Heart left ventricle (tissue), 13 donors: ENCODE measurements at regions not wholly inside any gene's neighbourhood (a gene's known extent, or its start where the extent isn't known, plus 50 kb on each side); places are given as distances from the start of the nearest gene placed in this dataset.

Source experiments
- CTCF ChIP-seq, 12 donors: fragments of 200-600 bp; sonication (generic) in 4 of 12; IDR thresholded peaks; one replicate each; pipeline versions ENCODE4 v1.5.0 to v1.8.0; 2018 to 2022; ENCODE audit warnings: antibody characterized with exemption in 12 of 12, mild to moderate bottlenecking in 5 of 12
- POLR2A ChIP-seq, 2 donors: fragments of 450-650 bp; IDR thresholded peaks; one replicate each; pipeline ENCODE4 v1.6.1; 2017; ENCODE audit warnings: antibody characterized with exemption in 2 of 2, mild to moderate bottlenecking in 2 of 2, moderate library complexity in 2 of 2
- donor health status: ischemic (EF 13 %, LVEDD 7.1; RV severe dilation, severe dysfunction).
- donor health status: DM: no; HTN: yes; CAD: no.
- donor health status: DM: no; HTN: no; CAD: no.
- donor health status: ischemic (EF 25% LVEDD 6.9; RV normal size, moderate dysfunction).
- donor health status: ischemic (EF 25% LVEDD 5.7; RV mildly dilated, moderate dysfunction).
- donor health status: ischemic (EF 35%, LVEDD 5.7; RV mildly dilated, moderate dysfunction).
- donor health status: nonischemic (EF 11% LVEDD 7.7; RV severe dilation, severe dysfunction).
- donor health status: DM: yes; HTN: yes; CAD: no.
- donor health status: PGD.
- donor health status: ischemic (EF 29% LVEDD 5.4; RV normal size, mild dysfunction).
- donor health status: nonischemic (EF 23%, LVEDD 6.1; RV moderate dilation, normal function).

DNA sequence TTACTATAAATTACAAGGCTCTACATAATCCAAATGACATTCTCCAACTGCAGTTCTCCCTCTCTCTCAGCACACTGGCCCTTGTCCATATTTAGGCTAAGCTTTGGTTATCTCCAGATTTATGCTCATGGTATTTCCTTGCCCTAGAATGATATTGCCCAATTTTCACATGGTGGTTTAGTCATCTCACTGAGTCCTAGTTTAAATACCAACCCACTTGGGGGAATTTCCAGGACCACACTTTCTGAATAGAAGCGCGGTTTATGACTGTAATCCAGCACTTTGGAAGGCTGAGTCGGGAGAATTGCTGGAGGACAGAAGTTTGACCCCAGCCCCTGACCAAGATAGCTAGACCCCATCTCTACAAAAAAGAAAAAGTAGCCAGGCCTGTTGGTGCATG lies 280.1 kb upstream of the MON1B start:
- TF ChIP-seq CTCF (IDR thresholded peaks at IDR 0.05) (no peak), POLR2A (IDR thresholded peaks at IDR 0.05) (no peak)
